Activated T-cell treated with anti-CD3 and anti-CD28 coated beads, Interleukin-2, amount 50 U/mL, for 4 hours (primary cell): ENCODE measurements at regions not wholly inside any gene's neighbourhood (a gene's known extent, or its start where the extent isn't known, plus 50 kb on each side); places are given as distances from the start of the nearest gene placed in this dataset.
"Not testable (repeated sequence)": the region's sequence is repeated elsewhere in the genome, so short reads cannot be mapped to it uniquely, and the experiment has no call there.

ENCODE experiments used
- ATAC-seq, 2 donors: fragments of 200-7000 bp; cut with Tn5 transposase; one replicate each; pipeline ENCODE4 v1.10.0; 2021
- DNase-seq: peaks from one replicate; pipeline ENCODE4 v3.0.0-alpha.2; 2020
- H3K27me3 Mint-ChIP-seq: one replicate; pipeline ENCODE4 v1.8.0; 2021; ENCODE audit warnings: low read depth, mixed read lengths
- H3K36me3 Mint-ChIP-seq: one replicate; pipeline ENCODE4 v1.8.0; 2022; ENCODE audit warnings: mixed read lengths; ENCODE audit not compliant: insufficient read depth
- H3K4me1 Mint-ChIP-seq: one replicate; pipeline ENCODE4 v1.8.0; 2021; ENCODE audit warnings: low read depth, mixed read lengths
- H3K4me3 Mint-ChIP-seq: one replicate; pipeline ENCODE4 v1.8.0; 2021; ENCODE audit warnings: mild to moderate bottlenecking, moderate library complexity, mixed read lengths
- H3K9me3 Mint-ChIP-seq: one replicate; pipeline ENCODE4 v1.8.0; 2021; ENCODE audit warnings: mixed read lengths

- no peaks in the 10 kb centered on the region for H3K4me1 Mint-ChIP-seq
- H3K36me3 Mint-ChIP-seq, result no peaks in the 10 kb centered on the region
- no peaks in the 10 kb centered on the region for H3K27me3 Mint-ChIP-seq
- no peak for DNase-seq
- H3K4me3 Mint-ChIP-seq, result no peak overlapping the region
- H3K9me3 Mint-ChIP-seq, result no peaks in the 10 kb centered on the region
- no peak for ATAC-seq
Observed at GRCh38 chr6:15088904-15089568, 156.8 kb upstream of the JARID2 start.

DNA sequence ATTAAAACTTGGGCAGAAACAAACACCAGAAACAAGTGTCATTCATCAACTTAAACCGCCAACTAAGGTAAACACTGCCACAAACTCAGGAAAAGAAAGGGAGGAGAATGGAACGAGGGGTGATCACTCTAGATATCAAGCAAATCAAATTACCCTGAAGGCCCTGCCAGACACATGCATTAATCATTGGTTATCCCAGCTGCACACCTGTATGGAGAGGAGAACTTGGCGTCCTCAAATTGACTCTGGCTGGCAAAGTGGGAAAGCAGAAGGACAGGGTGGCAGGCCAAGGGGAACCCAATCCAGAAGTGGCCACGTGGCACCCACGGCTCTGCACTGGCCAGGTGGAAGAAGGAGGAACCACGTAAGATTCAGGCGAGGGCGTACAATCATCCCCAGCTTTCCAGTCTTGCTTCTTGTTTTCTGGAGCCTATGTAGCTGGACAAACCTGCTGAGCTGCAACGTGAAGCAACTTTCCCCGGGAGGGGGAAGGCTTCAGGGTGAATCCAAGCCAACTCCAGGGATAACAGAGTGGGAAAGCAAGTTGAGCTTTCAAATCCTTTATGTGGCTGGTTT is 156.2 kb upstream of the JARID2 start:
- H3K9me3 Mint-ChIP-seq, result no peaks in the 10 kb centered on the region
- no peak overlapping the region for H3K4me3 Mint-ChIP-seq
- no peaks in the 10 kb centered on the region for H3K36me3 Mint-ChIP-seq
- ATAC-seq, result no peak
- DNase-seq, result no peak
- no peaks in the 10 kb centered on the region for H3K27me3 Mint-ChIP-seq
- no peaks in the 10 kb centered on the region for H3K4me1 Mint-ChIP-seq

- no peak overlapping the region for H3K4me3 Mint-ChIP-seq
- no peak for ATAC-seq
- H3K4me1 Mint-ChIP-seq, result no peaks in the 10 kb centered on the region
- H3K27me3 Mint-ChIP-seq, result no peaks in the 10 kb centered on the region
- no peaks in the 10 kb centered on the region for H3K9me3 Mint-ChIP-seq
- DNase-seq, result no peak
- H3K36me3 Mint-ChIP-seq, result no peaks in the 10 kb centered on the region
Observed at GRCh38 chr6:15090145-15090579, 155.7 kb upstream of the JARID2 start.

- no peak for ATAC-seq
- no peak for DNase-seq
- Mint-ChIP-seq H3K4me1 (no peaks in the 10 kb centered on the region), H3K9me3 (no peaks in the 10 kb centered on the region), H3K36me3 (no peaks in the 10 kb centered on the region), H3K4me3 (no peak overlapping the region), H3K27me3 (no peaks in the 10 kb centered on the region)
Observed at GRCh38 chr6:15090745-15091384, 155.0 kb upstream of the JARID2 start.

DNA sequence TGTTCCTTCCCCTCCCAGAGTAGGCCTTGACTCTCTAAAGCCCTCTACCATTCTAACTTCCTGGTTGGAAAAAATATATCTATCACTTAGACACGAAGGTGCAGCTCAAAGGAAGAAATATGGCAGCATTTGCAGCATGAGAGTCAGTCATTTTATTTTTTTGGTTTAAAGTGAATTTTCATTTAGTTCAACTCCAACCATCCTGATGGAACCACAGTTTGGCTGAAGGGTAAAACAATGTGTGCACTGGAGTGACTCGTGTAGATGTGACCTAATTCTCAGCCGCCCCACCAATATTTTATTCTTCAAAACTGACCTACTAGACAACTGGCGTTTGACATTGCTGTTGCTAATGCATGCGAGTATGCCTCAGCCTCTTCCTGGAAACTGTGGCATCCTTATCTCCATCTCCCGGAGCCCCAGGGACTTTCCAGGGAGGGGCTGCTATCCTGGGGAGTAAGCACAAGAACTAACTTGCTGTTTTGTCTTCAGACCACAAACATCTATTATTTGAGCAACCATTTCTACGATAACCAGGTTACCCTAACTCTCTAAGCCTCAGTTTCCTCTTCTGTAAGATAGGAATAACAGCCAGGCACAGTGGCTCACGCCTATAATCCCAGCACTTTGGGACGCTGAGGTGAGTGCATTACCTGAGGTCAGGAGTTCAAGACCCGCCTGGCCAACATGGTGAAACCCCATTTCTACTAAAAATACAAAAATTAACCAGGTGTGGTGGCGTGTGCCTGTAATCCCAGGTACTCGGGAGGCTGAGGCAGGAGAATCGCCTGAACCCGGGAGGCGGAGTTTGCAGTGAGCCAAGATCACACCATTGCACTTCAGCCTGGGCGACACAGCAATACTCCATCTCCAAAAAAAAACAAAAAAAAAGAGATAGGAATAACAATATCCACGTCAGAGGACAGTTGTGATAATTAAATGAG is 148.7 kb upstream of the JARID2 start:
- no peaks in the 10 kb centered on the region for H3K36me3 Mint-ChIP-seq
- H3K4me1 Mint-ChIP-seq, result no peaks in the 10 kb centered on the region
- ATAC-seq, result peak in 1 of 2 donors; percentile 10
- no peaks in the 10 kb centered on the region for H3K9me3 Mint-ChIP-seq
- H3K4me3 Mint-ChIP-seq, result no peak overlapping the region
- H3K27me3 Mint-ChIP-seq, result no peaks in the 10 kb centered on the region
- DNase-seq, result no peak

- Mint-ChIP-seq H3K4me1 (no peaks in the 10 kb centered on the region), H3K27me3 (no peaks in the 10 kb centered on the region), H3K9me3 (peaks cover 4% of the 10 kb centered on the region), H3K4me3 (no peak overlapping the region), H3K36me3 (no peaks in the 10 kb centered on the region)
- DNase-seq (no peak), ATAC-seq (no peak)
Observed at GRCh38 chr6:15101130-15101529, 144.7 kb upstream of the JARID2 start.

GRCh38 chr6:15102241-15102640 is 143.6 kb upstream of the JARID2 start:
- Mint-ChIP-seq H3K9me3 (peaks cover 4% of the 10 kb centered on the region), H3K27me3 (no peaks in the 10 kb centered on the region), H3K4me1 (no peaks in the 10 kb centered on the region), H3K36me3 (no peaks in the 10 kb centered on the region), H3K4me3 (no peak overlapping the region)
- DNase-seq (no peak), ATAC-seq (no peak)

- no peak for DNase-seq
- ATAC-seq, result no peak
- no peaks in the 10 kb centered on the region for H3K27me3 Mint-ChIP-seq
- no peaks in the 10 kb centered on the region for H3K36me3 Mint-ChIP-seq
- peaks cover 2% of the 10 kb centered on the region for H3K4me1 Mint-ChIP-seq
- peaks cover 4% of the 10 kb centered on the region for H3K9me3 Mint-ChIP-seq
- no peak overlapping the region for H3K4me3 Mint-ChIP-seq
Observed at GRCh38 chr6:15106958-15107643, 138.8 kb upstream of the JARID2 start.

GRCh38 chr6:15107644-15108382 is 138.1 kb upstream of the JARID2 start:
- Mint-ChIP-seq H3K9me3 (peaks cover 4% of the 10 kb centered on the region), H3K36me3 (no peaks in the 10 kb centered on the region), H3K4me3 (no peak overlapping the region), H3K4me1 (peaks cover 2% of the 10 kb centered on the region), H3K27me3 (no peaks in the 10 kb centered on the region)
- ATAC-seq (no peak), DNase-seq (no peak)

GRCh38 chr6:15108383-15108715 is 137.5 kb upstream of the JARID2 start:
- H3K36me3 Mint-ChIP-seq, result no peaks in the 10 kb centered on the region
- DNase-seq (no peak), ATAC-seq (no peak)
- peaks cover 2% of the 10 kb centered on the region for H3K4me1 Mint-ChIP-seq
- H3K27me3 Mint-ChIP-seq, result no peaks in the 10 kb centered on the region
- peaks cover 4% of the 10 kb centered on the region for H3K9me3 Mint-ChIP-seq
- H3K4me3 Mint-ChIP-seq, result no peak overlapping the region

DNA sequence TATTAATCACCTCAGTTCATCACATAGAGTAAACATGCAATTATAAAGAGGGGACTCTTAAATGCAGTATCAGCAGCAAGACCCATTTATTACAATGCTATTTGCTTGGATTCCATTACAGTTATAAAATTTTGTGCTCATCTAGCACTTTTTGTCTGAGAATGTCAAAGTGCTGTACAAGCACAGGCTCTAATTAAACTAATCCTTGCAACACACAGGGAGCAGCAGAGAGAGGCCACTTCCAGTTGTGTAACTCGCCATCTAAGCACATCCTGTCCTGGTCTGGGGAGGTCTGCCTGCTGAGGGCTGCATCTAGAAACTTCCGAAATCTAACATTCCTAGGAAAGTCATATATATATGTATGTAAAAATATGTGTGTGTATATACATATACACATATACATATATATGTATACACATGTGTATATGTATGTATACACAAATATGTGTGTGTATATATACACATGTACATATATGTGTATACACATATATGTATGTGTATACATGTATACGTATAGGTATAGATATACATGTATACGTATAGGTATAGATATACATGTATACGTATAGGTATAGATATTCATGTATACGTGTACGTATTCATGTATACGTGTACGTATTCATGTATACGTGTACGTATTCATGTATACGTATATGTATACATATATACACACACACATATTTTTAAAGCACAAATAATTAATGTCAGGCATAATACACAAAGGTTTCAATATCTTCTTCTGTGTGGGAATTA is 136.4 kb upstream of the JARID2 start:
- DNase-seq (no peak), ATAC-seq (no peak)
- Mint-ChIP-seq H3K4me1 (peaks cover 2% of the 10 kb centered on the region), H3K4me3 (no peak overlapping the region), H3K36me3 (no peaks in the 10 kb centered on the region), H3K27me3 (no peaks in the 10 kb centered on the region), H3K9me3 (peaks cover 4% of the 10 kb centered on the region)

- Mint-ChIP-seq H3K27me3 (no peaks in the 10 kb centered on the region), H3K4me3 (no peak overlapping the region), H3K9me3 (no peaks in the 10 kb centered on the region), H3K36me3 (no peaks in the 10 kb centered on the region), H3K4me1 (peaks cover 2% of the 10 kb centered on the region)
- no peak for DNase-seq
- no peak for ATAC-seq
Observed at GRCh38 chr6:15110726-15111354, 135.0 kb upstream of the JARID2 start.

- DNase-seq, H3K27me3 Mint-ChIP-seq, ATAC-seq, H3K4me3 Mint-ChIP-seq, H3K4me1 Mint-ChIP-seq, H3K36me3 Mint-ChIP-seq, H3K9me3 Mint-ChIP-seq: not testable (repeated sequence)
Observed at GRCh38 chr6:15111576-15111975, 134.3 kb upstream of the JARID2 start.
